Astrocyte (in vitro differentiated cells and primary cell): ENCODE measurements at regions not wholly inside any gene's neighbourhood (a gene's known extent, or its start where the extent isn't known, plus 50 kb on each side); places are given as distances from the start of the nearest gene placed in this dataset.

Experiments used
- DNase-seq: peaks from one replicate; pipeline ENCODE4 v3.0.0-alpha.2; 2010; ENCODE audit warnings: low read depth
- FAIRE-seq: peaks from 2 replicates; lab custom pipeline; 2011; peaks lifted over from hg19 to GRCh38; lab: Jason Lieb, UNC
- H2AFZ ChIP-seq: 2 replicates; pipeline ENCODE4 v1.6.0; 2012; ENCODE audit warnings: low read depth, low read length, inconsistent platforms
- H3K27ac ChIP-seq: 2 replicates; pipeline ENCODE4 v1.5.1; 2011; ENCODE audit warnings: low read depth, low read length, inconsistent platforms
- H3K27me3 ChIP-seq: 2 replicates; pipeline ENCODE4 v1.6.0; 2011; ENCODE audit warnings: low read length, inconsistent platforms; ENCODE audit not compliant: insufficient read depth
- H3K36me3 ChIP-seq: 2 replicates; pipeline ENCODE4 v1.5.1; 2011; ENCODE audit warnings: low read length, inconsistent platforms; ENCODE audit not compliant: insufficient read depth
- H3K4me1 ChIP-seq: 2 replicates; pipeline ENCODE4 v1.5.1; 2011; ENCODE audit warnings: low read length, inconsistent platforms; ENCODE audit not compliant: insufficient read depth
- H3K4me2 ChIP-seq: 2 replicates; pipeline ENCODE4 v1.6.0; 2012; ENCODE audit warnings: low read length, inconsistent platforms
- H3K4me3 ChIP-seq: 2 replicates; pipeline ENCODE4 v1.5.1; 2011; ENCODE audit warnings: low read depth, mild to moderate bottlenecking, low read length, inconsistent platforms; ENCODE audit not compliant: insufficient read depth
- H3K79me2 ChIP-seq: 2 replicates; pipeline ENCODE4 v1.6.0; 2012; ENCODE audit warnings: mild to moderate bottlenecking, low read length, inconsistent platforms; ENCODE audit not compliant: insufficient read depth
- H3K9ac ChIP-seq: 2 replicates; pipeline ENCODE4 v1.6.0; 2012; ENCODE audit warnings: mild to moderate bottlenecking, low read length, inconsistent platforms
- H3K9me3 ChIP-seq: 2 replicates; pipeline ENCODE4 v1.5.1; 2012; ENCODE audit warnings: low read depth, mild to moderate bottlenecking, low read length, inconsistent platforms; ENCODE audit not compliant: insufficient read depth
- H4K20me1 ChIP-seq: 2 replicates; pipeline ENCODE4 v1.6.0; 2012; ENCODE audit warnings: low read length, inconsistent platforms; ENCODE audit not compliant: insufficient read depth
- H3K27ac Mint-ChIP-seq: one replicate; pipeline ENCODE4 v1.8.0; 2021; ENCODE audit warnings: mild to moderate bottlenecking, mixed read lengths; ENCODE audit not compliant: unreplicated experiment
- H3K27me3 Mint-ChIP-seq: one replicate; pipeline ENCODE4 v1.8.0; 2021; ENCODE audit warnings: low read depth, mixed read lengths; ENCODE audit not compliant: unreplicated experiment
- H3K36me3 Mint-ChIP-seq: one replicate; pipeline ENCODE4 v1.8.0; 2021; ENCODE audit warnings: low read depth, mixed read lengths; ENCODE audit not compliant: unreplicated experiment
- H3K4me1 Mint-ChIP-seq: one replicate; pipeline ENCODE4 v1.8.0; 2021; ENCODE audit warnings: low read depth, mixed read lengths; ENCODE audit not compliant: unreplicated experiment
- H3K4me3 Mint-ChIP-seq: one replicate; pipeline ENCODE4 v1.8.0; 2021; ENCODE audit warnings: mild to moderate bottlenecking, moderate library complexity, mixed read lengths; ENCODE audit not compliant: unreplicated experiment
- H3K9me3 Mint-ChIP-seq: one replicate; pipeline ENCODE4 v1.8.0; 2021; ENCODE audit warnings: mild to moderate bottlenecking, mixed read lengths; ENCODE audit not compliant: unreplicated experiment
- EZH2 ChIP-seq: IDR thresholded peaks from 2 replicates; pipeline ENCODE4 v1.6.1; 2012; ENCODE audit warnings: mild to moderate bottlenecking, low read length, inconsistent platforms; ENCODE audit not compliant: insufficient read depth
- TF ChIP-seq, protein P1 (sequence below): IDR thresholded peaks from 2 replicates; pipeline ENCODE4 v1.5.1; 2011; ENCODE audit warnings: low read depth, mild to moderate bottlenecking, inconsistent platforms, low read length, moderate library complexity; ENCODE audit not compliant: insufficient read depth

DNA sequence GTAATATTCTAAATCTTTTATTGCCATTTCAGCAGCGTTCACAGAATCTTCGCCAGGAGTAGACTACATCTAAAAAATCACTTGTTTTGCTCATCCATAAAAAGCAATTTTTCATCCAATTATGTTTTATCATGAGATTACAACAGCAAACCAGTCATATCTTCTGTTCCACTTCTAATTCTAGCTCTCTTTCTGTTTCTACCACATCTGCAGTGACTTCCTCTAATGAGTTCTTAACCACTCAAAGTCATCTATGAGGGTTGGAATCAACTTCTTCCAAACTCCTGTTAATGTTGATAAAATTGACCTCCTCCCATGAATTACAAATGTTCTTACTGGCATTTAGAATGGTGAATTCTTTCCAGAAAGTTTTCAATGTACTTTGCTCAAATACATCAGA, 174.4 kb upstream of the BRWD3 start:
- peak; percentile 23 for FAIRE-seq
- no peak overlapping the region for H3K9ac ChIP-seq
- no peaks in the 10 kb centered on the region for H3K36me3 ChIP-seq
- TF ChIP-seq EZH2 = no peak
- TF ChIP-seq, protein P1, sequence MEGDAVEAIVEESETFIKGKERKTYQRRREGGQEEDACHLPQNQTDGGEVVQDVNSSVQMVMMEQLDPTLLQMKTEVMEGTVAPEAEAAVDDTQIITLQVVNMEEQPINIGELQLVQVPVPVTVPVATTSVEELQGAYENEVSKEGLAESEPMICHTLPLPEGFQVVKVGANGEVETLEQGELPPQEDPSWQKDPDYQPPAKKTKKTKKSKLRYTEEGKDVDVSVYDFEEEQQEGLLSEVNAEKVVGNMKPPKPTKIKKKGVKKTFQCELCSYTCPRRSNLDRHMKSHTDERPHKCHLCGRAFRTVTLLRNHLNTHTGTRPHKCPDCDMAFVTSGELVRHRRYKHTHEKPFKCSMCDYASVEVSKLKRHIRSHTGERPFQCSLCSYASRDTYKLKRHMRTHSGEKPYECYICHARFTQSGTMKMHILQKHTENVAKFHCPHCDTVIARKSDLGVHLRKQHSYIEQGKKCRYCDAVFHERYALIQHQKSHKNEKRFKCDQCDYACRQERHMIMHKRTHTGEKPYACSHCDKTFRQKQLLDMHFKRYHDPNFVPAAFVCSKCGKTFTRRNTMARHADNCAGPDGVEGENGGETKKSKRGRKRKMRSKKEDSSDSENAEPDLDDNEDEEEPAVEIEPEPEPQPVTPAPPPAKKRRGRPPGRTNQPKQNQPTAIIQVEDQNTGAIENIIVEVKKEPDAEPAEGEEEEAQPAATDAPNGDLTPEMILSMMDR = no peak
- peaks cover 3% of the 10 kb centered on the region for H3K9me3 Mint-ChIP-seq
- no peaks in the 10 kb centered on the region for H3K4me1 Mint-ChIP-seq
- no peaks in the 10 kb centered on the region for H3K27me3 ChIP-seq
- no peak overlapping the region for H3K4me3 Mint-ChIP-seq
- no peak overlapping the region for H3K4me3 ChIP-seq
- no peak overlapping the region for H3K27ac ChIP-seq
- no peaks in the 10 kb centered on the region for H3K27me3 Mint-ChIP-seq
- no peaks in the 10 kb centered on the region for H3K9me3 ChIP-seq
- no peak overlapping the region for H3K27ac Mint-ChIP-seq
- no peaks in the 10 kb centered on the region for H3K36me3 Mint-ChIP-seq
- no peaks in the 10 kb centered on the region for H3K79me2 ChIP-seq
- H2AFZ ChIP-seq = no peak overlapping the region
- no peaks in the 10 kb centered on the region for H3K4me1 ChIP-seq
- H4K20me1 ChIP-seq = no peaks in the 10 kb centered on the region
- no peak for DNase-seq
- H3K4me2 ChIP-seq = no peak overlapping the region
